ENCODE measurements at regions not wholly inside any gene's neighbourhood (a gene's known extent, or its start where the extent isn't known, plus 50 kb on each side); places are given as distances from the start of the nearest gene placed in this dataset.

GRCh38 chr20:29743101-29743931 is 1514.1 kb upstream of the DEFB115 start:
- TF ChIP-seq REST (tag by site-specific recombination; IDR thresholded peaks at IDR 0.05): no peak
- TF ChIP-seq CTCF (tag by site-specific recombination; IDR thresholded peaks at IDR 0.05): no peak
- TF ChIP-seq ZNF114 (tag by site-specific recombination; IDR thresholded peaks at IDR 0.05): no peak
- no peak for TF ChIP-seq ZNF280D (tag by site-specific recombination; IDR thresholded peaks at IDR 0.05)
- TF ChIP-seq TRIM28 (IDR thresholded peaks at IDR 0.05; ENCODE audit: borderline replicate concordance, low read length): no peak
- no peak for TF ChIP-seq ZNF664 (tag by site-specific recombination; IDR thresholded peaks at IDR 0.05)
- TF ChIP-seq PATZ1 (tag by site-specific recombination; IDR thresholded peaks at IDR 0.05): no peak
- TF ChIP-seq ZNF558 (tag by site-specific recombination; IDR thresholded peaks at IDR 0.05): no peak
- no peak for TF ChIP-seq ZNF513 (tag by site-specific recombination; IDR thresholded peaks at IDR 0.05)
- TF ChIP-seq ZNF624 (tag by site-specific recombination; IDR thresholded peaks at IDR 0.05): no peak
- no peak for TF ChIP-seq SP3 (tag by site-specific recombination; IDR thresholded peaks at IDR 0.05)
- no peak for TF ChIP-seq EGR2 (tag by site-specific recombination; IDR thresholded peaks at IDR 0.05; ENCODE audit: low read depth)
- TF ChIP-seq ZSCAN4 (tag by site-specific recombination; IDR thresholded peaks at IDR 0.05): no peak
- no peak for TF ChIP-seq HOXA7 (CRISPR knock-in tag; IDR thresholded peaks at IDR 0.05; ENCODE audit: borderline replicate concordance)
